Naive thymus-derived CD4-positive, alpha-beta T cell (primary cell): ENCODE measurements at regions not wholly inside any gene's neighbourhood (a gene's known extent, or its start where the extent isn't known, plus 50 kb on each side); places are given as distances from the start of the nearest gene placed in this dataset.

Experiments used
- ATAC-seq: fragments of 150-1000 bp; cut with Tn5 transposase; 2 replicates; pipeline ENCODE4 v1.10.0; 2021; ENCODE audit warnings: mild to moderate bottlenecking, moderate library complexity
- CTCF ChIA-PET: fragments of 350-600 bp; sonication (Branson Sonifier 250); formaldehyde crosslinking; loops from one replicate; lab custom pipeline; 2021; ENCODE audit warnings: antibody characterized with exemption; lab: Charles Lee
- POLR2A ChIA-PET: fragments of 350-600 bp; sonication (Branson Sonifier 250); formaldehyde crosslinking; loops from one replicate; lab custom pipeline; 2021; ENCODE audit warnings: antibody characterized with exemption, inconsistent platforms; lab: Charles Lee
- DNase-seq, 9 donors: peaks; one replicate each; pipeline versions ENCODE4 v3.0.0 to v3.0.0-alpha.2; 2020 to 2022; ENCODE audit warnings: mixed read lengths in 1 of 9
- H3K27ac ChIP-seq: one replicate; pipeline ENCODE4 v1.7.0; 2013; ENCODE audit warnings: mild to moderate bottlenecking, low read depth, low read length, moderate library complexity
- H3K27me3 ChIP-seq, 2 donors: one replicate each; pipeline ENCODE4 v1.7.0; 2013; ENCODE audit warnings: low read length in 2 of 2, mild to moderate bottlenecking in 2 of 2, moderate library complexity in 2 of 2; ENCODE audit not compliant: control insufficient read depth in 2 of 2, insufficient read depth in 2 of 2
- H3K36me3 ChIP-seq, 3 experiments: 1 replicate in 2 of 3; 2 replicates in 1 of 3; pipeline ENCODE4 v1.7.0; 2013; ENCODE audit warnings: low read length in 3 of 3, mild to moderate bottlenecking in 3 of 3, moderate library complexity in 1 of 3; ENCODE audit not compliant: insufficient read depth in 3 of 3, control insufficient read depth in 2 of 3
- H3K4me1 ChIP-seq, 2 donors: one replicate each; pipeline ENCODE4 v1.7.0; 2013; ENCODE audit warnings: low read length in 2 of 2, mild to moderate bottlenecking in 2 of 2, moderate library complexity in 1 of 2; ENCODE audit not compliant: control insufficient read depth in 2 of 2, insufficient read depth in 2 of 2
- H3K4me3 ChIP-seq: 2 replicates; pipeline ENCODE4 v1.7.0; 2013; ENCODE audit warnings: mild to moderate bottlenecking, low read length
- H3K9me3 ChIP-seq, 3 experiments: 1 replicate in 2 of 3; 2 replicates in 1 of 3; pipeline ENCODE4 v1.7.0; 2013; ENCODE audit warnings: low read length in 3 of 3; ENCODE audit not compliant: control insufficient read depth in 2 of 3
- H3K27ac Mint-ChIP-seq, 9 donors: one replicate each; pipeline ENCODE4 v1.8.0; 2020 to 2022; ENCODE audit warnings: mixed read lengths in 9 of 9, mild to moderate bottlenecking in 8 of 9, moderate library complexity in 5 of 9, inconsistent platforms in 2 of 9
- H3K27me3 Mint-ChIP-seq, 5 donors: one replicate each; pipeline ENCODE4 v1.8.0; 2021 to 2022; ENCODE audit warnings: mixed read lengths in 5 of 5, mild to moderate bottlenecking in 1 of 5
- H3K36me3 Mint-ChIP-seq, 5 donors: one replicate each; pipeline ENCODE4 v1.8.0; 2020 to 2022; ENCODE audit warnings: mixed read lengths in 5 of 5, mild to moderate bottlenecking in 3 of 5, inconsistent platforms in 1 of 5
- H3K4me1 Mint-ChIP-seq, 7 donors: one replicate each; pipeline ENCODE4 v1.8.0; 2020 to 2022; ENCODE audit warnings: mixed read lengths in 7 of 7, mild to moderate bottlenecking in 3 of 7, inconsistent platforms in 1 of 7
- H3K4me3 Mint-ChIP-seq, 10 donors: one replicate each; pipeline ENCODE4 v1.8.0; 2020 to 2022; ENCODE audit warnings: mild to moderate bottlenecking in 10 of 10, mixed read lengths in 10 of 10, moderate library complexity in 6 of 10, inconsistent platforms in 2 of 10
- H3K9me3 Mint-ChIP-seq, 11 donors: one replicate each; pipeline ENCODE4 v1.8.0; 2020 to 2022; ENCODE audit warnings: mixed read lengths in 11 of 11, mild to moderate bottlenecking in 4 of 11, inconsistent platforms in 1 of 11, moderate library complexity in 1 of 11
- intact Hi-C, 2 donors: fragments of 100-400 bp; cut with micrococcal nuclease; formaldehyde crosslinking; loops; one replicate each; pipeline ENCODE4 v1.15.1; 2023

DNA sequence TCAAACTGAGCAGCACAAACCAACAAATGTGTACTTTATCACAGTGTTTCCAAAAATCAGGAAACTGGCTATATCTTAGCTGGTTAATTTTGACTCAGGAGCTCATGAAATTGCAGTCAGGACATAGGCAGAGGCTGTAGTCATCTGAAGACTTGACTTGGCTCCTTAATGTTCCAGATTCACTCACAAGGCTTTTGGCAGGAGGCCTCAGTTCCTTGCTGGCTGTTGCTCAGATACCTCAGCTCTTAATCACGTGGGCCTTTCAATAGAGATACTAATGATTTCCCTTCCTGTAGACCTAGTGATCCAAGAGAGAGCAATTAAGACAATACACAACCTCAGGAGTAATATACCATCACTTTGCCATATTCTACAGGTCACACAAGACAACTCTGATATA lies 537.7 kb downstream of the BRINP3 start:
- Mint-ChIP-seq H3K4me1 (no peaks in the 10 kb centered on the region), H3K36me3 (no peaks in the 10 kb centered on the region), H3K27me3 (no peaks in the 10 kb centered on the region), H3K27ac (no peak overlapping the region), H3K9me3 (peaks cover 2 to 18% (median 5%) of the 10 kb centered on the region in 11 donors), H3K4me3 (no peak overlapping the region)
- no peaks in the 10 kb centered on the region for H3K9me3 ChIP-seq
- DNase-seq = no peak
- H3K27ac ChIP-seq = no peak overlapping the region
- no peak for ATAC-seq
- H3K4me3 ChIP-seq = no peak overlapping the region
- no peaks in the 10 kb centered on the region for H3K36me3 ChIP-seq
- no peaks in the 10 kb centered on the region for H3K27me3 ChIP-seq
- POLR2A ChIA-PET = no interaction called here
- CTCF ChIA-PET = no interaction called here
- intact Hi-C loops = no loop called here
- H3K4me1 ChIP-seq = no peaks in the 10 kb centered on the region

DNA sequence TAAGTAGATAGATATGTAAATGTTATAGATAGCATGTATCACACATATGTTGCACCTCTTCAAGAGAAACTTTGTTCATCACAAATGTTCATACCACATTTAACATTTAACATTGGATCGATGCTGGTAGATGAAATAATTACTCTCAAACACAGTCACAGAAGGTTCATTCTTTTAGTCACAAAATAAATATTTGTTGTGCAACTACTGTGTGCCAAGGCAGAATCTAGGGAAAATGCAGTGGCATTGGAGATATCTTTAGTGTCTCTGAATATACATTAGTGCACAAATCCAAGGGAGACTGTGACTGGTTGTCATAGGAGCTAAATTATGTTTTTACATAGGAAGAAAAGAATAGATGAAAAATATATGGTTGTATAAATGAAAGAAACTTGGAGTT lies 535.7 kb downstream of the BRINP3 start:
- H3K36me3 ChIP-seq = no peaks in the 10 kb centered on the region
- Mint-ChIP-seq H3K9me3 (peaks cover 0 to 16% (median 4%) of the 10 kb centered on the region in 11 donors), H3K4me1 (no peaks in the 10 kb centered on the region), H3K36me3 (no peaks in the 10 kb centered on the region), H3K27me3 (no peaks in the 10 kb centered on the region), H3K27ac (no peak overlapping the region), H3K4me3 (no peak overlapping the region)
- ChIA-PET POLR2A (no interaction called here), CTCF (no interaction called here)
- no peaks in the 10 kb centered on the region for H3K4me1 ChIP-seq
- H3K9me3 ChIP-seq = no peaks in the 10 kb centered on the region
- ATAC-seq = no peak
- H3K27me3 ChIP-seq = no peaks in the 10 kb centered on the region
- no peak overlapping the region for H3K4me3 ChIP-seq
- intact Hi-C loops = no loop called here
- DNase-seq = no peak
- H3K27ac ChIP-seq = no peak overlapping the region

GRCh38 chr1:189958756-189959155 lies 518.9 kb downstream of the BRINP3 start:
- CTCF ChIA-PET = no interaction called here
- no peaks in the 10 kb centered on the region for H3K9me3 ChIP-seq
- ATAC-seq = no peak
- Mint-ChIP-seq H3K36me3 (no peaks in the 10 kb centered on the region), H3K27ac (no peak overlapping the region), H3K4me1 (no peaks in the 10 kb centered on the region), H3K27me3 (no peaks in the 10 kb centered on the region), H3K4me3 (no peak overlapping the region), H3K9me3 (peaks cover 0 to 10% (median 0%) of the 10 kb centered on the region in 11 donors)
- H3K27me3 ChIP-seq = no peaks in the 10 kb centered on the region
- H3K36me3 ChIP-seq = no peaks in the 10 kb centered on the region
- POLR2A ChIA-PET = no interaction called here
- H3K4me1 ChIP-seq = no peaks in the 10 kb centered on the region
- H3K4me3 ChIP-seq = no peak overlapping the region
- H3K27ac ChIP-seq = no peak overlapping the region
- DNase-seq = no peak
- intact Hi-C loops = no loop called here

- Mint-ChIP-seq H3K9me3 (peaks cover 0 to 10% (median 0%) of the 10 kb centered on the region in 11 donors), H3K4me3 (no peak overlapping the region), H3K4me1 (no peaks in the 10 kb centered on the region), H3K27me3 (no peaks in the 10 kb centered on the region), H3K27ac (no peak overlapping the region), H3K36me3 (no peaks in the 10 kb centered on the region)
- ChIA-PET CTCF (no interaction called here), POLR2A (no interaction called here)
- no peaks in the 10 kb centered on the region for H3K36me3 ChIP-seq
- intact Hi-C loops = no loop called here
- no peaks in the 10 kb centered on the region for H3K9me3 ChIP-seq
- no peak overlapping the region for H3K27ac ChIP-seq
- no peaks in the 10 kb centered on the region for H3K4me1 ChIP-seq
- H3K27me3 ChIP-seq = no peaks in the 10 kb centered on the region
- H3K4me3 ChIP-seq = no peak overlapping the region
- DNase-seq (no peak), ATAC-seq (no peak)
Measured at GRCh38 chr1:189960769-189961168, 516.9 kb downstream of the BRINP3 start.

GRCh38 chr1:189962181-189962580 lies 515.5 kb downstream of the BRINP3 start:
- H3K4me3 ChIP-seq = no peak overlapping the region
- H3K36me3 Mint-ChIP-seq = no peaks in the 10 kb centered on the region
- no peaks in the 10 kb centered on the region for H3K9me3 ChIP-seq
- ChIA-PET POLR2A (no interaction called here), CTCF (no interaction called here)
- no peak overlapping the region for H3K27ac Mint-ChIP-seq
- no peaks in the 10 kb centered on the region for H3K27me3 Mint-ChIP-seq
- H3K27me3 ChIP-seq = no peaks in the 10 kb centered on the region
- no peaks in the 10 kb centered on the region for H3K4me1 Mint-ChIP-seq
- DNase-seq = no peak
- no peak overlapping the region for H3K27ac ChIP-seq
- peaks cover 0 to 20% (median 0%) of the 10 kb centered on the region in 11 donors for H3K9me3 Mint-ChIP-seq
- intact Hi-C loops = no loop called here
- H3K4me1 ChIP-seq = no peaks in the 10 kb centered on the region
- no peak for ATAC-seq
- H3K4me3 Mint-ChIP-seq = no peak overlapping the region
- H3K36me3 ChIP-seq = no peaks in the 10 kb centered on the region

DNA sequence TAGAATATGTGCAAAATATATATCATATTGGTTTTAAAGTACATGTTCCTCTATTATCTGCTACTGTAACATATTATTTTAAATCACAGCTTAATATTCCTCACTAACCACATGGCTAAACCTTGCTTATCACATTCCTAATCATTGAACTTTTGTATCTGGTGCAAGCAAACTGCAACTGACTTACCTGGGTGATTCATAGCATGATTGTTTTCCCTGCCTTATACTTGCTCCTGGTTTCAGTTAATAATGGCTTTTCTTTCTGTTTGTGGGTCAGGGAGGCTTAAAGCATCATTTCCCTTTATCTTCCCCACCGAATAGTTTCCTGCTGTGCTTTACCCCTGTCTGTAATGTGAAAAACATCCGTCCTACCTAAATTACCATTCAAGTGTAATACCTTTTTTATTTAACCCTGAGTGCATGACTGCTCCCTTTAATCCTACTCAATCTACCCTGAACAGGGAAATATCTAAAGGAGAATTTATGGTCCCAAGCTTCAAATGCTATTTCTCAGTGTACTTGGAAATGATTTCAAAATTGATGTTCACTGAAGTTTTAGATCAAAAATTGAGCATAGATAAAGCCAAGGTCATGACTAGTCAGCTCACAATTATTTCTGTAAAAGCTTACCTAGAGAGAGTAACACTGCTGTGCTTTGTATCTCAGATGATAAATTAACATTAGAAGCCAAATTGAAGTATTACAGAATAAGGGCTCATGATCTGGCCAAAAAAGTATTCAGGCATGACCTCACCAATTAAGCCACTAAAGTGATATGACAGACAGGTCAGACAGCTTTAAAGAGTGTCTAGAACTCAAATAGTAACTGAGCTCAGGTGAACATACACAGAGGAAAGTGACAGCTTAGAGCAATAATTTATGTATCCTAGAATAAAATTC lies 507.1 kb downstream of the BRINP3 start:
- H3K4me1 Mint-ChIP-seq = no peaks in the 10 kb centered on the region
- Histone ChIP-seq H3K27ac (no peak overlapping the region), H3K27me3 (no peaks in the 10 kb centered on the region), H3K36me3 (no peaks in the 10 kb centered on the region), H3K4me3 (no peak overlapping the region), H3K9me3 (no peaks in the 10 kb centered on the region), H3K4me1 (no peaks in the 10 kb centered on the region)
- peaks cover 0 to 28% (median 4%) of the 10 kb centered on the region in 11 donors for H3K9me3 Mint-ChIP-seq
- POLR2A ChIA-PET = no interaction called here
- H3K4me3 Mint-ChIP-seq = no peak overlapping the region
- H3K27me3 Mint-ChIP-seq = no peaks in the 10 kb centered on the region
- ATAC-seq (no peak), DNase-seq (no peak)
- CTCF ChIA-PET = no interaction called here
- intact Hi-C loops = no loop called here
- H3K36me3 Mint-ChIP-seq = no peaks in the 10 kb centered on the region
- no peak overlapping the region for H3K27ac Mint-ChIP-seq

- H3K4me3 Mint-ChIP-seq = no peak overlapping the region
- Histone ChIP-seq H3K27me3 (no peaks in the 10 kb centered on the region), H3K36me3 (no peaks in the 10 kb centered on the region), H3K4me3 (no peak overlapping the region), H3K27ac (no peak overlapping the region), H3K4me1 (no peaks in the 10 kb centered on the region), H3K9me3 (no peaks in the 10 kb centered on the region)
- H3K27me3 Mint-ChIP-seq = no peaks in the 10 kb centered on the region
- H3K9me3 Mint-ChIP-seq = peaks cover 0 to 25% (median 7%) of the 10 kb centered on the region in 11 donors
- H3K4me1 Mint-ChIP-seq = no peaks in the 10 kb centered on the region
- ChIA-PET CTCF (no interaction called here), POLR2A (no interaction called here)
- intact Hi-C loops = no loop called here
- ATAC-seq (no peak), DNase-seq (no peak)
- no peak overlapping the region for H3K27ac Mint-ChIP-seq
- peaks cover 0 to 5% (median 0%) of the 10 kb centered on the region in 5 donors for H3K36me3 Mint-ChIP-seq
Measured at GRCh38 chr1:189971656-189972055, 506.0 kb downstream of the BRINP3 start.
